ENCODE measurements at regions not wholly inside any gene's neighbourhood (a gene's known extent, or its start where the extent isn't known, plus 50 kb on each side); places are given as distances from the start of the nearest gene placed in this dataset.

DNA sequence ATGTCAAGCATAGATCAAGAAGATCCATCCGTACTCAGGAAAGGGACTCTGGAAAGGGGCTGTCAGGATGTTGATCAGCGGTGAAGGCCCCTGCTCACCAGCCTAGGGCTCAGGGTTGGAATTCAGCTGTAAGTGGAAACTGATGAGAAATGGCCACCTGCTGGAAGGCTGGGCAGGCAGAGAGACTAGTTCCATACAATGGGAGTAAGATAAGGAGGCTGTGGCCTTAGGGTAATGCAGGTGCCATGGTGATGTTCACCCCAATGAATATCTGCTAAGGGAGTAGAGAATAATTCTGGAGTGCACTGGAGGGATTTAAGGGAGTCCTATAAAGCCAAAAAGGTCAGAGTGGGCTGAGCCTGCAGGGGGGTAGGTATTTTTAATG, 256.6 kb downstream of the CYRIA start:
- DNase-seq = no peak

DNA sequence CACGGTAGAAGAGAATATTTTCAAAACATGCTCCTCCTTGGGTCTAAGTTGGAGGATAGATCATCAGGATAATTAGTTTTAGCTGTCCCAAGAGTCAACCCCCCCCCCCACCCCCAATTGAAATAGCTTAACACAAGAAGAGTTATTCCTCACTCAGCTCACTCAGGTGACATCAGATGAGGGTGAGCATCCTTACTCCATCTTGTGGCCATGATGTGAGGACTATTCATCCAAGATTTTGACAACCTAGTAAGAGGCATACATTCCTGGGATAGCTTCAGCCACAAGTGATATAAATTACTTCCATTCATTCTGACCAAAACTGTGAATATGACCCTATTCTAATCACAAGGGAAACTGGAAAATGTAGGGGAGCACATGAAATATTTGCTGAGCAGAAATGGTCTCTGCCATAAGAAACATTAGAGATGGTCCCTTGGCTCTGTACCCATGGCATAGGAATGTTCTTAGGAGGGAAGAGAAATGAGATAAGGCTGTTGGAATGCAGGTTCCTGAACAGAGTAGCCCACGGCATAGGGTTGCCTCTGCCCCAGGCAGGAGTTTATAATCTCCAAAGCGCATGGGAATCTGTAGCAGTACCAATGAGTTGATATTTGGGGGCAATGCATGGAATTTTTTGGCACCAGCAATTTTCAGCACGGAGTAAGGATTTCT, 257.2 kb downstream of the CYRIA start:
- no peak for DNase-seq

DNA sequence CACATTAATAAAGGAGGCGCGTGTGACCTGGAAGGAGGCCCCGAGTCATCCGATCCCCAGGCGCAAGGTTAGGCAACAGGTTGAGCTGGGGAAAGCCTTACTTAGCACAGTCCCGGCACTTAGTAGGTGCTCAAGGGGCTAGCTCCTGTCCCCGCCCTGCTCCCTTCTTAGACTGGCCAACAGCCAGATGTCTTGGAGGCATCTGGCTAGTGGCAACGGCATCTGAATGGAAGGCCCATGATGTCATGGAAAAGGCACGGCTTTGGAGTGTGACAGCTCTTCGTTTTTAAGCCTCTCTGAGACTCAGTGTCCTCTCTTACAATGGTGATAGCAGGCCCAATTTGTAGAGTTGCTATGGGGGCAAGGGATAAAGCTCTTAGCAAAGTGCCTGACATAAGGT, 258.3 kb downstream of the CYRIA start:
- DNase-seq = no peak

DNA sequence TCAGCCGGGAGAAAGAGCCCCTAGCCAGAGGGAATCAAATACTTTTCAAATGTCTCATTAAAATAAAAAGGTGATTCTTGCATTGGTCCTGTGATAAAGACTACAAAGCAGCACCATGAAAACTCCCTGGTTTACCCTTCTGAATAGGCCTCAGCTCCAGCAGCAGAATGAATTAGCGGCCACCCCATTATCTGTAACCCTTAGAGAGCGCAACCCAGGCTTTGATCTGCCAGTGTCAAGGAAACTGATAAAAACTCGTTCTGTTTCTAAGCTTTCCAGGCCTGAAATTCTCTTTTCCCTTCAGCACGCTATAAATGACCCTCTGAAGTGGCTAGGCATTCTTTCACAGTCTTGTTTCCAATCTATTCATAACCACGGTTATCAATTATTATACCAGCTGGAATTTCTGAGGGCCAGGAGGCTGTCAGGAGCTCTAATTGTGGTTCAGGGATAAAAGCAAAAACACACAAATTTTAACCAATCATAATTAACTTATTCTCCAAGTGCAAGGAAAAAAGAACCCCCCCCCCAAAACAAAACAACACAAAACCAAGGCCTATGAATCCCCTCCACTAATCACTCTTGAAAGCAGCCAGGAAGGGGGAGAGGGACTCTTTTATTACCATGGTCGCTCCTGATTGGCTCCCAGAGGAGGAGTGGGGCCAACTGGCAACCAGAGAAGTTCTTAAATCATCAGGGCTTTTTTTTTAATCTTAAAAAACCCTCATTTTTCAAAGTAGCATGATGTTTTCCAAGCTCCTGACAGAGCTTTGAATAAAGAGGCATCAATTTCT, 258.9 kb downstream of the CYRIA start:
- no peak for DNase-seq

DNA sequence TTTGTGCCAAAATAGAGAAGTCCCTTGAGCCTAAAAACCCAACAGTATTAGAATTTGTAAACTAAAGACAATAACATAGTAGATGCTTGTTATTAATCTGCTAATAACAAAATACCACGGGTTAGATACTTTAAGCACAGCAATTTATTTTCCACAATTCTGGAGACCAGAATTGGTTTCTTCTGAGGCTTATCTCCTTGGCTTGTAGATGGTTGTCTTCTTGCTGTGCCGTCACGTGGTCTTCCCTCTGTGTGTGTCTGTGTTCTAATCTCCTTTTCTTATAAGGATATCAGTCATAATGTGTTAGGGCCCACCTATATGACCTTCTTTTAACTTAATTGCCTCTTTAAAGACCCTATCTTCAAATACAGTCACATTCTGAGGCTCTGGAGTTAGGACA, 260.1 kb downstream of the CYRIA start:
- DNase-seq = no peak

DNA sequence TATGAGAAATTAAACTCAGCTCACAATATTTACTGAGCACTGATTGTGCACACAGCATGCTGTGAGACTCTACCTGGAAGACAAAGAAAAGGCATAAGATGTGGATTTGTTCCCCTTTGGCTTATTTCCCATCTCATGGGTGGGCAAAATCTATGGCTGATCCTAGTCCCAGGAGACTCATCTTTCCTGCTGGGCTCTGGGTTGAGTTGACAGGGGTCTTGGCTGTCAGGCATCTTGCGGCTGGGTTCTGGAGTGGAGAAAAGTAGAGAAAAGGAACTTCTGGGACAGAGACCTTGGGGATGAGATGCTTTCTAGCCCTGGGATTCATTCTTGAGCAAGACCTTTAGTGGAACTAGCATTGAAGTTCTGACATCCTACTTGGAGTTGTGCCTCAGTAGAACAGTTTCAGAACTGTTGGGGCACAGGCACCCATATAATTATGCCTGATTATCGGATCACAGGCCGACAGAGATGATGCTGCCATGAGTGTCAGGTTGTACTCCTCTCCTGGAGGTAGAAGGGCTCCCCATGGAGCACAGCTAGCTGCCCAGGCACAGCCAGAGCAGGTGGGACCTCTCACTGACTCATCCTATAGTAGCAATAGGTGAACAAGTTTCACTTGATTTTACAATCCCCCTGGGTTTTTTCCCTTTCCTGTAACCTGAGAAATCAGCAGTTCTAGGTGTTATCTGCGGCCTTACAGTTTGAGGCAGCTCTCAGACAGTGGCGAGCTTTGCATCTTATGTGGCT, 260.9 kb downstream of the CYRIA start:
- DNase-seq = no peak

DNA sequence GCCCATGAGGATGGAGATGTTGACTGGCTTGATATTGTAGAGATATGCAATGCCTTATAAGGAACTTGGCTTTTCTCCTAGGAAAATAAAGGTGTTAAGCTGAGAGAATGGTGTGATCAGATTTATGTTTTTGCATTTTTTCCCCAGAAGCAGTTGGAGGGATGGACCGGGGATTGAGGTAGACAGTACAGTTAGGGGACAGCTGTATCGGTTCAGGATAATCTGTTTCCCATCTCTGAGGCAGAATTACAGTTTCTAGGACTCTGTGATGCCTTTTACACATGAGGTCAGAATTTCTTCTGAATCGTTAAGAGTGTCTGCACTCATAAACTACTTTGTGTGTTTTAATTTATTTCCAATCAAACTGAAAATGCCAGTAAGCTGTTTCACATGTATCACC, 261.5 kb downstream of the CYRIA start:
- DNase-seq = no peak

DNA sequence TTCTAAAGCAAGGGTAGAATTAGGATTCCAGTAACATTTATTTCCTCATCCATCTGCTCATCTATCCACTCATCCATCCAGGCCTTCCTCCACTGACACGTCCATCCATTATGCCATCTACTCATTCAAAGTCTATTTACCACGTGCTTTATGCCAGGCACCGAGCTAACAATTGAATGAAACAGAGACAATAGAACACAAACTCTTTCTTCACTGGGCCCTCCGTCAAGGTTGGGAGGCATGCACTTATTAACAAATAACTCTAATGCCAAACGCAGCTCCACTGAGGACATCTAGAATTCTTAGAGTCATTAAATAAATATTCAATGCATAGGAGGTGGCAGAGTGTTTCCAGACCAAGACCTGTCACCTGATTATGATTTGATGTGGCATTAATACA, 262.7 kb downstream of the CYRIA start:
- no peak for DNase-seq

DNA sequence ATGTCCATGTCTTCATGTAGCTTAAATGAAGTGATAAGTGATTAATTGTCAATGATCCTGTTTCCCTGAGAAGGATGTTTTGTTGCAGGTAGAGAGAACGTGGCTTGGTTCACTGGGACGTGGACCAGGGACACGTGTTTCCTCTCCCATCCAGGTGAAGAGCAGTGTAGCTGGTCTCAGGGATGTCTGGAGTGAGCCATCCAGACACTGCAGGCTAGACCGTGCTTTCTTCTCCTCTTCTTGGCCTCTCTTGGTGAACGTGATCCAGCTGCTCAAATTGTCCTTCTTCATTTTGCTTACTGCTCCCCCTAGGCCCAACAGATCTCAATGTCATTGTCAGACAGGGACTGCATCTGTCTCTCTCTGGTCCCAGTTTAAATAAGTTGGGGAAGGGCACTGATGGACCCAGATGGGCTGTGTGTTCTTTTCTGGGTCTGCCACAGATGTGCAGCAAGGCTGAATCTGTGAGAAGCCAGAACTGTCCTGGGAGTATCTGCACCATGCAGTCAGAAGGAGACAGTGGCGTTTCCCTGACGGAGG, 263.8 kb downstream of the CYRIA start:
- DNase-seq = no peak

DNA sequence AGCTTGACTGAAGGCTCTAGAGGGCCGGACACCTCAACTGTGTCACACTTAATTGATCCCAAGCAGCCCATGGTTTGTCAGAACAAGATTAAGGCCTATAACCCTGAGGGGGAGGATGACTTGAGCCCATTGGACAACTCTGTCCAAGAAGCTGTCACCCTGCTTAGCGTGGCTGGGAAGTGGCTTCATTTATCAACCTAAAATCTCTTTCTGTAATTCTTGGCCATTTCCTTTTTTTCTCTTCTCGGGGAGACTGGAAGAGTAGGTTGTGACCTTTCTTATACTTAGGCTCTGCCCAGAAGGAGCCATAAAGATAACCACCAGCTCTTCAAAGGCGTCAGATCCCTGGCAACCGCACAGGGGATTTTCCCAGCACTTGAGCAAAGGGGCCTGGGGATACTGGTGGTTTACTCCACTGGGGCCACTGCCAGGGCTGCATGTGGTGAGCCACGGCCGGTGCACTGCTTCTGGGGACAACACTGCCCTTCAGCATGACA, 265.5 kb downstream of the CYRIA start:
- no peak for DNase-seq

DNA sequence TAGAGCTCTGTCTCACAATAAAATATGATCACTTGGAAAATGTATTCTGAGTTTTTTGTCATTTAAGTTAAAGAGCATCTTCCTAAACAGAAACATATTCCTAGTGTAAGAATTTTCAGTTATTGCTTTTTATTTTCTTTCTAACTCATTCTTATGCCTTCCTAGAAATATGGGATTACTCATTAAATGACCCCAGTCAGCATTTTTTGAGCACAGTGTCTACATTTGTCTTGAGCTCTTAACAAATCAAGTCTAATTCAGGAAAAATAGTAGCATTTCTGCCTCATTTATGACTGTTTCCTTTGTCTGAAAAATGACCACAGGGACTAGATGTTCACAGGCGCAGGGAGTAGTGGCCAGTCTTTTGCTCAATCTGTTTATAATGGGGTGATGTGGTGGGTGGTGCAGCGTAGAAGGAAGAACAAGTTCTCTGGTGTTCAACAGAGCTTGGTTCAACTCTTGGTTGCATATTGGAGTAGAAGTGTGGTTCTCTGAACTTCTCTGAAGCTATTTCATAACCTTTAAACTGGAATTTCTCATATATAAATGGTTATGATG, 267.1 kb downstream of the CYRIA start:
- DNase-seq = no peak

DNA sequence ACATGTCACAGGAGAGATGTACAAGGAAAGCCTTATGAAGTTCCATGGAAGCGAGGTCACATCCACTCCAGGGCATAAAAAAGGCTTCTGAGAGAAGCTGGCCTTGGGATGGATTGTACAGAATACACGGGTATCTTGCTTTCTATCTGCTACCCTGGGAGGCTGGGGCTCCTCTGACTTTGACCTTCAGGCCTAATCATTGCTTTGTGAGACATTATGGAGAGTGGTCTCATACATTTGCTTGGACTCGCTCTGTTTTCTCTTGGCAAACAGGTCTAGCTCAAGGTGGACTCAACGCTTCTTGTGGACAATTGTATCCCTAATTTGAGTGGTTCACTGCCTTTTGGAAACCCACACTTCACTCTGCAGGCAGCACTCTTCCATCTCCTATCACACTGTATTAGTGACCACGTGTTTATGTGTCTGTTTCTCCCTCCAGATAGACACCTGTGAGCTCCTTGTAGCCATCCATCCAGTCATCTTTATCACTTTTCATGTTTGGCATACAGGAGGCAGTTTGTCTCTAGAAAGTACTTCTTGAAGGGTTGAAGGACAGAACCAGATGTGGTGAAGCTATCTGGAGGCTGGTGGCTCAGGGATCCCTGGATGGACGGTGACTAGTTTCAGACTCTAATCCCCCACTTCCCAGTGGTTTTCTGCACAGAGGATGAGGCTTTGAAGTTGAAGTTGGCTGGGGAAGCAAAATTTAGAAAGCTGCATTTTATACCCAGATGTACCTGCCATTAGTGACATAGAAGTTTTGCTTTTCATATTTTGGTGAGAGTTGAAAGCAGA, 267.8 kb downstream of the CYRIA start:
- DNase-seq = no peak

DNA sequence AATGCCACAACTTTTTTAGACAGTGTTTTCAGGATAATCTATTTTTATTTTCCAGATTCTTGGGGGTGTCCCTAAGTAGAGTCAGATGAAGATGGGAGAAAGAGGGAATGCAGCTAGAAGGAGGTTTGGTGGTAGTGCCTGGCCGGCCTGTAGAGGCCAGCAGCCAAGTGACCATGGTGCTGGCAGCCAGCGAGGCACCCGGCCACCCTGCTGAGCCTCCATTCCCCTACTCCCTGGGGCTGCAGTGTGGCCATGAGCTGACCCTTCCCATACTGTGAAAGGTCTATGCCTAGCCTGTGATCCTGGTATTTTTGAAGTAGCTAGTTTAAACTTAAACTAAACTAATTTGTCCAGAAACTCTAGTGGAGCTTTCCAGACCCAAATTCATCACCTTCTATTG, 268.6 kb downstream of the CYRIA start:
- no peak for DNase-seq

DNA sequence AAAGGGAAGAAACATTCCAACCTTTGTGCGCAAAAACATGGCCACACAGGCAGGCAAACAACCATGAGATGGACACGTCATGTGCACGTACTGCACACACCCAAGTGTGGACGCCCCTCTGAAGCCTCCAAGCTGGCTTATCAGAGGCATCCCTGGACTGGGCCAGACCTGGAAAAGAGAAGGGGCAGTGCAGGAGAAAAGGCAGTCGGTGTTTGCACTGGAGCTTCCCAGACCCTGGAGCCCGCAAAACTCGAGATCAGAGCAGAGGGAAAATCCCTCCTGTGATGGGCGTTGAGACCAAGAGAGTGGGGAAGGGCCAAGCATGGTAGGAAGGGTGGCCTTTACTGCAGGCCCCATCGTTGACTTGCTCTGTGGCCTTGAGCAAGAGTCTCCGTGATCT, 269.5 kb downstream of the CYRIA start:
- no peak for DNase-seq

DNA sequence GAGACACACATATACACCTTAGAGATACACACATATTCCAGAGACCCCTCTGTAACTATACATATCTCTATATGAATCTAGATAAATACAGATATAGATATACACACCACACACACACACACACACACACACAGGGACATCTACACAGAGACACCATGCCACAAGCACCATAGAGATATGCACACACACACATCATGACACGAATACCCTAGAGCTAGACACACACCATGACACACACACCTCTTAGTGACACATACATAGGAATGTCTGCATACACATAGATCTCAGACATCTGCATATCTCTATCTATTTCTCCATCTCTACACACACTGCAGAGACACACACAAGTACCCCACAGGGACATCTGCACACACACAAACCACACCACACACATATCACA, 270.0 kb downstream of the CYRIA start:
- DNase-seq = no peak

DNA sequence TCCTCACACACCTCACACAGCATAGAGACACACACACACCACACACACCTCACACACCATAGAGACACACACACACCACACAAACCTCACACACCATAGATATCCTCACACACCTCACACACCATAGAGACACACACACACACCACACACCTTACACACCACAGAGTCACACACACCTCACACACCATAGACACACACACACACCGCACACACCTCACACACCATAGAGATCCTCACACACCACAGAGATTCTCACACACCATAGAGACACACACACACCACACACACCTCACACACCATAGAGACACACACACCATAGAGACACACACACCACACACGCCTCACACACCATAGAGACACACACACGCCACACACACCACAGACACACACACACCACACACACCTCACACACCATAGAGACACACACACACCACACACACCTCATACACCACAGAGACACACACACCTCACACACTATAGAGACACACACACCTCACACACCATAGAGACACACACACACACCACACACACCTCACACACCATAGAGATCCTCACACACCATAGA, 270.6 kb downstream of the CYRIA start:
- no peak for DNase-seq

DNA sequence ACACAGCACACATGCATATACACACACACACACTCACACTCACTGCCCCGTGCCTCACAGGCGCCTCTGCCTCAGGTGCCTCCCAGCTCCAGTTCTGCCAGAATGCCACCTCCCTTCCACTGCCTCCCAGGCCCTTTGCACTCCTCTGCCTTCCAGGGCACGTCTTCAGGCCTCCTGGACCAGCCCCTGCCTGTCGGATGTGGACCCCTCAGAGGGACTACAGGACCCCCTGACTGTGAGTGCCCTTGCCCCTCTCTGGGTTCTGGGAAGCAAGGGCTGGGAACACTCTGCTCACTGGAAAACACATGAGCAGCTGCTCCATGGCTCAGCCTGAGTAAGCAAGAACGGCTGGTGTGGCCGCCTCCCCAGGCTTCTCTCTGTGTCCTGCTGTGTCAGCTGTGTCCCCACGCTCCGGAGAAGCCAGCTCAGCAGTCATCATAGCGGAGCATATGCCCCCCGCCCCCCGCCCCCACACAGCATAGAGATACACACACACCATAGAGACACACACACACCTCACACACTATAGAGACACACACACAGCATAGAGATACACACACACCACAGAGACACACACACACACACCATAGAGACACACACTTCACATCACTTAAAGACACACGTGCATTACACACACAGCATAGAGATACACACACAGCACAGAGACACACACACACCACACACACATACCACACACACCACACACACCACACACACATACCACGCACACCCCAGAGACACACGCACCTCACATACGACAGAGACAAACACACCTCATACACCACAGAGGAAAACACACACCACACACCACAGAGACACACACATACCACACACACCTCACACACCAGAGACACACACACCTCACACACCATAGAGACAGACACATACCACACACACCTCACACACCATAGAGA, 271.3 kb downstream of the CYRIA start:
- DNase-seq = no peak

DNA sequence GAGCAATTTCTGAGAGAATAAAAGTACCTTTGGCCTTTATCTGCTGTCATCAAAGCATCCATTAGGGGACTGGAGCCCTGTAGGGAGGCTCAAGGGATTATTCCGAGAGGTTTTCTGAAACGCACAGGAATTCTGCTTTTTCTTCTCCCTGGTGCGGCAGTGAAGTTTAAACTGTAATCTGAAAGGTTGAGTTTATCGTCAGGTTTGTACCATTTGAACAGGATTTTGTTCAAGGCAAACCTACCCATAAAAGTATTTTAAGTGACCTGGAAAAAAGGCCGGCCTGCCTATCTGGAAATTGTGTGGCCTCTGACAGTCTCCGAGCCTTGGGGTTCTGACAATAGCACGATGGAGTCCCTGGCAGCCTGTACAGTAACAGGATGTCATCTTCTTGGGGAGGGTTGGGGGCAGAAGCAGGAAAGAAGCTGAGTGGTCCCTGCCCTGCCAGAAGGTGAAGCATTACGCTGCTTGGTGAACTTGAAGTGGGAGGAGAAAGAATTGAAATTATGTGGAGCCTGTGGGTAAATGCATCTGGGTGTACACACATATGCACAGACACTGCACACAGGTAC, 272.0 kb downstream of the CYRIA start:
- DNase-seq = no peak

DNA sequence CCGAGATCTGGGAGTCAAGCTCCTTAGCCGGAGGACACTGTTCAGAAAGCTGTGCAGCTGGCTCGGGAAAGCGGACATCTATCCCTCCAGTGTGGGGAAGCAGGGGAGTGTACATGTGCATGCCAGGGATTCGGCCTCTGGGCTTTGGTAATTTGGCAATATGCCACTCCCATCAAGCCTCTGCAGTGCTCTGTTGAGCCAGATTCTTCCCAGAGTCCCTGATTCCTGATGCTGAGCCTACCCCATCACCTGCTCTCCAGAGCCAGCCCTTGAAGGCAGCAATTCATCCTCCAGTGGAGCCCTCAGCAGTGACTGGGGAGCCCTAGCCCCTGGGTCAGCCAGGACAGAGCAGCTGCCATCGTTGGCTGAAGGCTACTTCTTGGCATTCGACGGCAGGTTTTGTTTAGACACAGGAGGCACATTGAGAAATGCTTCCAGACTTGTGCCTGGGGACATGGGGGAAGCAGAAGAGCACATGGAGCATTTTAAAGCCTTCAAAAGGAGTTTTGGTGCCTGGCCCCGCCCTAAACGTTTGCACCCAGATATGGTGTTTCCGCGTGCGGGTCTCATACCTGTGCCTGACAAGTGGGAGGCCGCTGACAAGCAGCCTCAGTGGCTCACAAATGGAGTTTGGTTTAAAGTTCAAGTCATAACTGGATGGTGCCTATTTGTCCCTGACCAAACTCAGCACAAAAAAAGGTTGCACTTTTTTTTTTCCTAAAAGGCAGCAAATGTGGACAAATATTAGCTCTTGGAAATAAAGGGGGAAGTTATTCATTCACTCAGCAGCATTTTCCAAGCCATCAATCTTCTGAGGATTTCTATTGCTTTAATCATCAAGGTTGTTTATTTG, 272.8 kb downstream of the CYRIA start:
- DNase-seq = no peak

Measured in T-helper 9 cell (primary cell).